Common myeloid progenitor, CD34-positive (primary cell): ENCODE measurements at regions not wholly inside any gene's neighbourhood (a gene's known extent, or its start where the extent isn't known, plus 50 kb on each side); places are given as distances from the start of the nearest gene placed in this dataset.

Experiments used
- CTCF ChIA-PET: fragments of 350-600 bp; sonication (Branson Sonifier 250); formaldehyde crosslinking; loops from one replicate; lab custom pipeline; 2021; ENCODE audit warnings: antibody characterized with exemption; lab: Charles Lee
- POLR2A ChIA-PET: fragments of 350-600 bp; sonication (Branson Sonifier 250); formaldehyde crosslinking; loops from one replicate; lab custom pipeline; 2021; ENCODE audit warnings: antibody characterized with exemption; lab: Charles Lee
- DNase-seq, 3 donors: peaks; one replicate each; pipeline versions ENCODE4 v3.0.0 to v3.0.0-alpha.2; 2013
- H3K27ac ChIP-seq, 2 experiments: 1 replicate in 1 of 2; 2 replicates in 1 of 2; pipeline ENCODE4 v1.7.0; 2013; ENCODE audit warnings: inconsistent platforms in 2 of 2, low read length in 2 of 2, mild to moderate bottlenecking in 2 of 2, low read depth in 1 of 2, moderate library complexity in 1 of 2; ENCODE audit not compliant: severe bottlenecking in 2 of 2, insufficient read depth in 1 of 2, poor library complexity in 1 of 2
- H3K27me3 ChIP-seq, 5 experiments: replicated peaks in 2 of 5; 1 replicate in 3 of 5; 2 replicates in 2 of 5; pipeline versions ENCODE4 v1.6.1 to v1.7.0; 2013; ENCODE audit warnings: low read length in 4 of 5, mild to moderate bottlenecking in 2 of 5, moderate library complexity in 2 of 5, inconsistent platforms in 1 of 5; ENCODE audit not compliant: insufficient read depth in 5 of 5, control insufficient read depth in 4 of 5
- H3K36me3 ChIP-seq, 4 experiments: 1 replicate in 2 of 4; 2 replicates in 2 of 4; pipeline versions ENCODE4 v1.6.1 to v1.7.0; 2013; ENCODE audit warnings: low read length in 3 of 4, control low read depth in 1 of 4, mild to moderate bottlenecking in 1 of 4; ENCODE audit not compliant: control insufficient read depth in 4 of 4, insufficient read depth in 4 of 4
- H3K4me1 ChIP-seq, 4 experiments: 1 replicate in 3 of 4; 2 replicates in 1 of 4; pipeline versions ENCODE4 v1.6.1 to v1.7.1; 2013; ENCODE audit warnings: low read length in 3 of 4, mild to moderate bottlenecking in 3 of 4, control low read depth in 1 of 4, inconsistent platforms in 1 of 4, moderate library complexity in 1 of 4; ENCODE audit not compliant: control insufficient read depth in 4 of 4, insufficient read depth in 4 of 4; ENCODE audit errors: control extremely low read depth in 1 of 4
- H3K4me3 ChIP-seq, 7 experiments: 1 replicate in 4 of 7; 2 replicates in 3 of 7; pipeline versions ENCODE4 v1.5.1 to v1.7.0; 2013; ENCODE audit warnings: mild to moderate bottlenecking in 7 of 7, low read length in 6 of 7, moderate library complexity in 6 of 7, inconsistent platforms in 2 of 7, low read depth in 2 of 7, control low read depth in 1 of 7; ENCODE audit not compliant: insufficient read depth in 4 of 7, control insufficient read depth in 1 of 7; ENCODE audit errors: extremely low read depth in 1 of 7
- H3K9me3 ChIP-seq, 5 experiments: 1 replicate in 4 of 5; 2 replicates in 1 of 5; pipeline versions ENCODE4 v1.6.1 to v1.7.1; 2013; ENCODE audit warnings: low read length in 4 of 5, mild to moderate bottlenecking in 2 of 5, inconsistent platforms in 1 of 5, low read depth in 1 of 5, moderate library complexity in 1 of 5; ENCODE audit not compliant: control insufficient read depth in 4 of 5, insufficient read depth in 2 of 5; ENCODE audit errors: control extremely low read depth in 1 of 5
- WGBS: methylation state at CpG from one replicate; pipeline ENCODE4 v1.1.5; 2013; ENCODE audit not compliant: insufficient coverage; 5-methylcytosine and 5-hydroxymethylcytosine counted together

GRCh38 chr13:56909896-56910600 lies 230.7 kb upstream of the PRR20A start:
- Histone ChIP-seq H3K4me1 (no peaks in the 10 kb centered on the region), H3K27ac (no peak overlapping the region), H3K36me3 (no peaks in the 10 kb centered on the region), H3K9me3 (no peaks in the 10 kb centered on the region), H3K27me3 (no peaks in the 10 kb centered on the region), H3K4me3 (no peak overlapping the region)
- POLR2A ChIA-PET, result no interaction called here
- 93% methylated on average over 14 of the region's 30 CpGs for WGBS
- DNase-seq, result no peak
- CTCF ChIA-PET, result no interaction called here

- CTCF ChIA-PET, result no interaction called here
- Histone ChIP-seq H3K9me3 (no peaks in the 10 kb centered on the region), H3K36me3 (no peaks in the 10 kb centered on the region), H3K4me3 (no peak overlapping the region), H3K27ac (no peak overlapping the region), H3K27me3 (no peaks in the 10 kb centered on the region), H3K4me1 (peaks cover 0 to 5% (median 0%) of the 10 kb centered on the region in 4 experiments)
- POLR2A ChIA-PET, result no interaction called here
- DNase-seq, result no peak
- WGBS, result no CpG with 5 or more reads among the region's 3 CpGs
Measured at GRCh38 chr13:56917966-56918365, 222.8 kb upstream of the PRR20A start.

- WGBS, result 100% methylated on average over 1 of the region's 2 CpGs
- Histone ChIP-seq H3K27me3 (no peaks in the 10 kb centered on the region), H3K27ac (no peak overlapping the region), H3K9me3 (peaks cover 0 to 2% (median 0%) of the 10 kb centered on the region in 5 experiments), H3K4me3 (no peak overlapping the region), H3K4me1 (no peaks in the 10 kb centered on the region), H3K36me3 (no peaks in the 10 kb centered on the region)
- ChIA-PET POLR2A (no interaction called here), CTCF (no interaction called here)
- no peak for DNase-seq
Measured at GRCh38 chr13:56923626-56924140, 217.0 kb upstream of the PRR20A start.

GRCh38 chr13:56924401-56924800 lies 216.3 kb upstream of the PRR20A start:
- DNase-seq, result no peak
- Histone ChIP-seq H3K4me1 (no peaks in the 10 kb centered on the region), H3K27ac (no peak overlapping the region), H3K36me3 (no peaks in the 10 kb centered on the region), H3K4me3 (no peak overlapping the region), H3K9me3 (peaks cover 0 to 2% (median 0%) of the 10 kb centered on the region in 5 experiments), H3K27me3 (no peaks in the 10 kb centered on the region)
- ChIA-PET POLR2A (no interaction called here), CTCF (no interaction called here)
- WGBS, result no CpG with 5 or more reads among the region's 2 CpGs

GRCh38 chr13:56932104-56932503 lies 208.6 kb upstream of the PRR20A start:
- no peak for DNase-seq
- H3K9me3 ChIP-seq, result peaks cover 0 to 2% (median 0%) of the 10 kb centered on the region in 5 experiments
- POLR2A ChIA-PET, result no interaction called here
- no peak overlapping the region for H3K4me3 ChIP-seq
- no peaks in the 10 kb centered on the region for H3K27me3 ChIP-seq
- H3K4me1 ChIP-seq, result no peaks in the 10 kb centered on the region
- H3K27ac ChIP-seq, result no peak overlapping the region
- H3K36me3 ChIP-seq, result no peaks in the 10 kb centered on the region
- CTCF ChIA-PET, result no interaction called here
- no CpG with 5 or more reads among the region's 1 CpG for WGBS

GRCh38 chr13:56953965-56954364 lies 186.8 kb upstream of the PRR20A start:
- CTCF ChIA-PET, result no interaction called here
- Histone ChIP-seq H3K4me3 (no peak overlapping the region), H3K9me3 (no peaks in the 10 kb centered on the region), H3K36me3 (no peaks in the 10 kb centered on the region), H3K27me3 (no peaks in the 10 kb centered on the region), H3K4me1 (no peaks in the 10 kb centered on the region), H3K27ac (no peak overlapping the region)
- no peak for DNase-seq
- POLR2A ChIA-PET, result no interaction called here

- Histone ChIP-seq H3K36me3 (no peaks in the 10 kb centered on the region), H3K27me3 (no peaks in the 10 kb centered on the region), H3K9me3 (no peaks in the 10 kb centered on the region), H3K27ac (no peak overlapping the region), H3K4me1 (no peaks in the 10 kb centered on the region), H3K4me3 (no peak overlapping the region)
- 73% methylated on average over 1 of the region's 1 CpG for WGBS
- POLR2A ChIA-PET, result no interaction called here
- DNase-seq, result no peak
- CTCF ChIA-PET, result no interaction called here
Measured at GRCh38 chr13:56975647-56976046, 165.1 kb upstream of the PRR20A start.
